Mesenchymal stem cell (in vitro differentiated cells and primary cell): ENCODE measurements at regions not wholly inside any gene's neighbourhood (a gene's known extent, or its start where the extent isn't known, plus 50 kb on each side); places are given as distances from the start of the nearest gene placed in this dataset.

Source experiments
- DNase-seq: peaks from one replicate; pipeline ENCODE4 v3.0.0-alpha.2; 2013
- H2AFZ ChIP-seq: one replicate; pipeline ENCODE4 v1.6.1; 2013; ENCODE audit warnings: low read depth, mild to moderate bottlenecking, control low read depth, inconsistent platforms, low read length, moderate library complexity
- H2AK5ac ChIP-seq: 2 replicates; pipeline ENCODE4 v1.6.1; 2013; ENCODE audit warnings: low read length, moderate library complexity, mild to moderate bottlenecking, inconsistent platforms; ENCODE audit not compliant: severe bottlenecking
- H2BK120ac ChIP-seq: one replicate; pipeline ENCODE4 v1.6.1; 2013; ENCODE audit warnings: low read depth, mild to moderate bottlenecking, inconsistent platforms, low read length, moderate library complexity
- H2BK12ac ChIP-seq, 2 experiments: one replicate each; pipeline ENCODE4 v1.6.1; 2013; ENCODE audit warnings: inconsistent platforms in 2 of 2, low read length in 2 of 2, mild to moderate bottlenecking in 2 of 2, moderate library complexity in 2 of 2, control low read depth in 1 of 2
- H2BK15ac ChIP-seq: one replicate; pipeline ENCODE4 v1.6.1; 2013; ENCODE audit warnings: mild to moderate bottlenecking, low read depth, inconsistent platforms; ENCODE audit not compliant: poor library complexity, severe bottlenecking
- H2BK5ac ChIP-seq: 2 replicates; pipeline ENCODE4 v1.6.1; 2013; ENCODE audit warnings: low read depth, mild to moderate bottlenecking, low read length, control low read depth, inconsistent platforms; ENCODE audit not compliant: poor library complexity, severe bottlenecking
- H3K14ac ChIP-seq, 2 experiments: one replicate each; pipeline ENCODE4 v1.6.1; 2013; ENCODE audit warnings: inconsistent platforms in 2 of 2, low read length in 2 of 2, control low read depth in 1 of 2, mild to moderate bottlenecking in 1 of 2, moderate library complexity in 1 of 2
- H3K18ac ChIP-seq, 2 experiments: one replicate each; pipeline ENCODE4 v1.6.1; 2013; ENCODE audit warnings: inconsistent platforms in 2 of 2, low read length in 2 of 2, control low read depth in 1 of 2, low read depth in 1 of 2, mild to moderate bottlenecking in 1 of 2
- H3K23ac ChIP-seq, 2 experiments: one replicate each; pipeline ENCODE4 v1.6.1; 2013; ENCODE audit warnings: inconsistent platforms in 2 of 2, low read length in 2 of 2, mild to moderate bottlenecking in 2 of 2, moderate library complexity in 2 of 2, control low read depth in 1 of 2
- H3K27ac ChIP-seq: 2 replicates; pipeline ENCODE4 v1.5.1; 2013; ENCODE audit warnings: mild to moderate bottlenecking, moderate library complexity, low read length, control low read depth, inconsistent platforms; ENCODE audit not compliant: poor library complexity, severe bottlenecking
- H3K27me3 ChIP-seq, 2 experiments: 2 replicates each; pipeline versions ENCODE4 v1.6.1 to v1.7.0; 2013; ENCODE audit warnings: low read length in 2 of 2, mild to moderate bottlenecking in 2 of 2, moderate library complexity in 2 of 2, control low read depth in 1 of 2, inconsistent platforms in 1 of 2; ENCODE audit not compliant: control insufficient read depth in 1 of 2, insufficient read depth in 1 of 2
- H3K36me3 ChIP-seq, 2 experiments: 2 replicates each; pipeline versions ENCODE4 v1.6.1 to v1.7.0; 2013; ENCODE audit warnings: low read length in 2 of 2, control low read depth in 1 of 2, inconsistent platforms in 1 of 2, low read depth in 1 of 2, mild to moderate bottlenecking in 1 of 2; ENCODE audit not compliant: insufficient read depth in 2 of 2, control insufficient read depth in 1 of 2
- H3K4ac ChIP-seq, 2 experiments: one replicate each; pipeline ENCODE4 v1.6.1; 2013; ENCODE audit warnings: inconsistent platforms in 2 of 2, low read length in 2 of 2, mild to moderate bottlenecking in 2 of 2, moderate library complexity in 2 of 2, control low read depth in 1 of 2, low read depth in 1 of 2
- H3K4me1 ChIP-seq: 2 replicates; pipeline ENCODE4 v1.6.1; 2013; ENCODE audit warnings: low read depth, low read length, control low read depth; ENCODE audit not compliant: control insufficient read depth, insufficient read depth
- H3K4me2 ChIP-seq: 2 replicates; pipeline ENCODE4 v1.6.1; 2013; ENCODE audit warnings: low read length, mild to moderate bottlenecking, inconsistent platforms; ENCODE audit not compliant: poor library complexity, severe bottlenecking
- H3K4me3 ChIP-seq, 2 experiments: 2 replicates each; pipeline versions ENCODE4 v1.5.1 to v1.7.0; 2013; ENCODE audit warnings: low read length in 2 of 2, mild to moderate bottlenecking in 2 of 2, control low read depth in 1 of 2, low read depth in 1 of 2; ENCODE audit not compliant: insufficient read depth in 1 of 2
- H3K79me1 ChIP-seq: replicated peaks from 2 replicates; pipeline ENCODE4 v1.6.1; 2013; ENCODE audit warnings: mild to moderate bottlenecking, control low read depth, low read length, inconsistent platforms; ENCODE audit not compliant: poor library complexity, severe bottlenecking
- H3K9ac ChIP-seq: 2 replicates; pipeline ENCODE4 v1.7.0; 2013; ENCODE audit warnings: mild to moderate bottlenecking, low read length, moderate library complexity
- H3K9me3 ChIP-seq: 2 replicates; pipeline ENCODE4 v1.7.0; 2013; ENCODE audit warnings: mild to moderate bottlenecking, low read length; ENCODE audit not compliant: control insufficient read depth
- H4K8ac ChIP-seq: one replicate; pipeline ENCODE4 v1.6.1; 2013; ENCODE audit warnings: inconsistent platforms, mild to moderate bottlenecking, low read length, moderate library complexity
- H4K91ac ChIP-seq: one replicate; pipeline ENCODE4 v1.6.1; 2013; ENCODE audit warnings: mild to moderate bottlenecking, low read length, inconsistent platforms
- WGBS: methylation state at CpG from one replicate; pipeline ENCODE4 v1.1.7; 2013; ENCODE audit warnings: mixed read lengths; 5-methylcytosine and 5-hydroxymethylcytosine counted together

GRCh38 chr10:4344492-4344994 is 481.5 kb upstream of the AKR1E2 start:
- Histone ChIP-seq H4K91ac (no peak overlapping the region), H3K4me2 (peak overlapping the region; percentile 44), H3K36me3 (no peaks in the 10 kb centered on the region), H3K9me3 (no peaks in the 10 kb centered on the region), H3K4ac (no peak overlapping the region), H4K8ac (no peak overlapping the region), H3K18ac (no peak overlapping the region), H3K14ac (no peak overlapping the region), H3K27ac (peak overlapping the region; percentile 75), H3K27me3 (no peaks in the 10 kb centered on the region), H2BK5ac (no peak overlapping the region), H3K4me3 (peak overlapping the region in 1 of 2 experiments; percentile 41), H3K23ac (no peak overlapping the region), H3K4me1 (peaks cover 4% of the 10 kb centered on the region), H2AFZ (no peak overlapping the region), H3K79me1 (no peaks in the 10 kb centered on the region), H2BK120ac (no peak overlapping the region), H3K9ac (peak overlapping the region; percentile 79), H2BK12ac (no peak overlapping the region), H2AK5ac (no peak overlapping the region), H2BK15ac (no peak overlapping the region)
- WGBS: 3% methylated on average over 8 of the region's 10 CpGs
- DNase-seq: peak; percentile 100

GRCh38 chr10:4343873-4344272 is 482.1 kb upstream of the AKR1E2 start:
- no peak for DNase-seq
- H3K9me3 ChIP-seq: no peaks in the 10 kb centered on the region
- no peak overlapping the region for H3K23ac ChIP-seq
- 95% methylated on average over 3 of the region's 4 CpGs for WGBS
- peak overlapping the region; percentile 51 for H2BK12ac ChIP-seq
- no peaks in the 10 kb centered on the region for H3K27me3 ChIP-seq
- H3K18ac ChIP-seq: peak overlapping the region; percentile 1 to 37
- peaks cover 4% of the 10 kb centered on the region for H3K4me1 ChIP-seq
- H2BK120ac ChIP-seq: no peak overlapping the region
- no peak overlapping the region for H2AFZ ChIP-seq
- H3K4ac ChIP-seq: no peak overlapping the region
- no peaks in the 10 kb centered on the region for H3K36me3 ChIP-seq
- H4K91ac ChIP-seq: no peak overlapping the region
- H3K27ac ChIP-seq: peak overlapping the region; percentile 75
- no peaks in the 10 kb centered on the region for H3K79me1 ChIP-seq
- H2BK5ac ChIP-seq: no peak overlapping the region
- no peak overlapping the region for H2BK15ac ChIP-seq
- peak overlapping the region in 1 of 2 experiments; percentile 18 for H3K14ac ChIP-seq
- peak overlapping the region; percentile 66 for H2AK5ac ChIP-seq
- H3K9ac ChIP-seq: peak overlapping the region; percentile 69
- H4K8ac ChIP-seq: no peak overlapping the region
- H3K4me2 ChIP-seq: no peak overlapping the region
- H3K4me3 ChIP-seq: no peak overlapping the region

- H2AK5ac ChIP-seq: no peak overlapping the region
- H3K79me1 ChIP-seq: no peaks in the 10 kb centered on the region
- peak overlapping the region in 1 of 2 experiments; percentile 10 for H2BK12ac ChIP-seq
- no peaks in the 10 kb centered on the region for H3K27me3 ChIP-seq
- H2BK15ac ChIP-seq: no peak overlapping the region
- H3K9ac ChIP-seq: no peak overlapping the region
- H3K23ac ChIP-seq: no peak overlapping the region
- no peak overlapping the region for H3K4me2 ChIP-seq
- H3K36me3 ChIP-seq: no peaks in the 10 kb centered on the region
- no peak overlapping the region for H2BK5ac ChIP-seq
- no peak overlapping the region for H3K4me3 ChIP-seq
- peaks cover 4% of the 10 kb centered on the region for H3K4me1 ChIP-seq
- no peak overlapping the region for H3K14ac ChIP-seq
- no peak overlapping the region for H2BK120ac ChIP-seq
- H3K9me3 ChIP-seq: no peaks in the 10 kb centered on the region
- H4K91ac ChIP-seq: no peak overlapping the region
- no peak for DNase-seq
- H3K27ac ChIP-seq: no peak overlapping the region
- H4K8ac ChIP-seq: no peak overlapping the region
- H3K4ac ChIP-seq: no peak overlapping the region
- H3K18ac ChIP-seq: no peak overlapping the region
- H2AFZ ChIP-seq: no peak overlapping the region
- WGBS: 97% methylated on average over 5 of the region's 6 CpGs
Observed at GRCh38 chr10:4343091-4343490, 482.9 kb upstream of the AKR1E2 start.

GRCh38 chr10:4338768-4339167 is 487.2 kb upstream of the AKR1E2 start:
- Histone ChIP-seq H2BK5ac (no peak overlapping the region), H3K79me1 (no peaks in the 10 kb centered on the region), H3K4me3 (no peak overlapping the region), H2AFZ (no peak overlapping the region), H3K4me2 (no peak overlapping the region), H3K4ac (no peak overlapping the region), H3K9ac (no peak overlapping the region), H2BK120ac (no peak overlapping the region), H2BK15ac (no peak overlapping the region), H3K9me3 (no peaks in the 10 kb centered on the region), H2BK12ac (no peak overlapping the region), H3K27ac (no peak overlapping the region), H3K36me3 (no peaks in the 10 kb centered on the region), H3K27me3 (no peaks in the 10 kb centered on the region), H4K8ac (no peak overlapping the region), H4K91ac (no peak overlapping the region), H3K4me1 (no peaks in the 10 kb centered on the region), H2AK5ac (no peak overlapping the region), H3K14ac (no peak overlapping the region), H3K23ac (no peak overlapping the region), H3K18ac (no peak overlapping the region)
- no peak for DNase-seq
- WGBS: 100% methylated on average over 3 of the region's 3 CpGs
